ENCODE measurements at regions not wholly inside any gene's neighbourhood (a gene's known extent, or its start where the extent isn't known, plus 50 kb on each side); places are given as distances from the start of the nearest gene placed in this dataset.

DNA sequence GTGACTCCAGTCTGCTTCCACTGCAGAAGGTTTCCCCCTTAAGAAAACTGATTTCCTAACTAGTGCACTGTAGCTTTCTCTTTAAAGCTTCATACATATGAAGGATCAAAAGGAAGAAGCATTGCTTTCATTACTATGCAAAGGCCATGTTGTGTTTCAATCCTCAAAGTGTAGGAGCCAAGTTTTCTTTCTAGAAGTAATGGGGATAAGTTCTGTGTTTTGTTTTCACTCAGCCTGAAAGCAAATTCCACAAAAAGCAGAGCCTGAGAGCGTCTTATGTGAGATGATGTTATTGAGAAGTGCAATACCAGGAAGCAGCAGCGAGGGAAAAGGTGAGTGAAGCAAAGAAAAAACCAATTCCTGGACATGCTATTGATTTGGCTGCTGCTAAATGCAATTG, 99.7 kb downstream of the GMNC start:
- no peak overlapping the region for H3K27ac ChIP-seq (ENCODE audit: low read depth, low read length)
- CTCF ChIA-PET, result interaction anchor here (1.8 kb wide), 1 partner anchor 50 kb away, joined by 4 read pairs; no protein-coding TSS in a partner anchor
- H3K27me3 ChIP-seq (ENCODE audit: control insufficient read depth, insufficient read depth, low read length), result no peaks in the 10 kb centered on the region
- no peak for DNase-seq (ENCODE audit: low read depth, low spot score)
- H3K4me3 ChIP-seq (ENCODE audit: low read depth, low read length), result no peak overlapping the region
- no peaks in the 10 kb centered on the region for H3K9me3 ChIP-seq (ENCODE audit: control insufficient read depth, insufficient read depth, low read length)
- POLR2A ChIA-PET, result no interaction called here
- TF ChIP-seq CTCF (IDR thresholded peaks at IDR 0.05; ENCODE audit: low read depth, low read length), result no peak

DNA sequence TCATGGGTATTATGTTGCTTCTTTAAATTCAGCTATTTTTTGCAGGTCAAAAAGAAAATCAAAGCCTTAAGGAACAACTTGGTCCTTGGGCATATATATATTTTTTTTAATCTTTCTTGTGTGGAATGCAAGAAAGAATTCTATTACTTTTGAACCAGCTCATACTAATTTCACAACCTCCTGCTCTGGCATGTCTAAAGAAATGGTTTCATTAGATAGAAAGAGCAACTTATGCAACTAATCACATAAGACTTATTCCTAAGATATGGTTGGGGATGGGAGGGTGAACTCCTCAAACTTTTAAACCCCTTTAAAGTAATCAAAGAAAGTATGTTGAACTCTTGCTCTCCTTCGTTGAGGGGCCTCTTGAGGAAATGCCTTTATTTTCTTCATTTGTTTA, 114.9 kb downstream of the GMNC start:
- Histone ChIP-seq H3K4me3 (ENCODE audit: low read depth, low read length) (no peak overlapping the region), H3K9me3 (ENCODE audit: control insufficient read depth, insufficient read depth, low read length) (no peaks in the 10 kb centered on the region), H3K27ac (ENCODE audit: low read depth, low read length) (no peak overlapping the region), H3K27me3 (ENCODE audit: control insufficient read depth, insufficient read depth, low read length) (no peaks in the 10 kb centered on the region)
- POLR2A ChIA-PET, result no interaction called here
- CTCF ChIA-PET, result interaction anchor here (0.6 to 1.8 kb wide), 6 partner anchors 28 to 1696 kb away, joined by 3 to 10 read pairs (median 3); no protein-coding TSS in a partner anchor
- no peak for DNase-seq (ENCODE audit: low read depth, low spot score)
- no peak for TF ChIP-seq CTCF (IDR thresholded peaks at IDR 0.05; ENCODE audit: low read depth, low read length)

DNA sequence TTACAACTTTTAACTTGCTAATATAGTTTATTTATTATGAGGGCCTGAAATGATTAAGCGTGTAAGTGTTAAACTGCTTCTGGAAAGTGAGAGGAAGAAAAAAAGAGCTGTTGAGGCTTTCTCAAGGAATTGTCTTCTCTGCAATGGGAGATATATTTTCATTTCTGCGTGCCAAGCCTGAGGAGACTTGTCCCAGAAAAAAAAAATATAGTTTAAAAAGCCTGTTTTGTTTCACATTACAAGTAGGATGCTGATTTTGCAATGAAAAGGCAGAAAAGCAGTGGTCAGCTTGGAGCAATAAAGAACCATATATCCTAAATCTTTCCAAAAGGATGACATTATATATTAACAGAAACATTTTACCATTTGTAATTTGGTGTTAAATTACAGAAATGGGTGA, 115.5 kb downstream of the GMNC start:
- POLR2A ChIA-PET, result no interaction called here
- no peak overlapping the region for H3K27ac ChIP-seq (ENCODE audit: low read depth, low read length)
- no peaks in the 10 kb centered on the region for H3K27me3 ChIP-seq (ENCODE audit: control insufficient read depth, insufficient read depth, low read length)
- no peak for TF ChIP-seq CTCF (IDR thresholded peaks at IDR 0.05; ENCODE audit: low read depth, low read length)
- no peak overlapping the region for H3K4me3 ChIP-seq (ENCODE audit: low read depth, low read length)
- no peak for DNase-seq (ENCODE audit: low read depth, low spot score)
- no peaks in the 10 kb centered on the region for H3K9me3 ChIP-seq (ENCODE audit: control insufficient read depth, insufficient read depth, low read length)
- CTCF ChIA-PET, result interaction anchor here (0.6 to 1.8 kb wide), 6 partner anchors 29 to 1697 kb away, joined by 3 to 10 read pairs (median 3); no protein-coding TSS in a partner anchor

- TF ChIP-seq CTCF (IDR thresholded peaks at IDR 0.05; ENCODE audit: low read depth, low read length), result no peak
- peak; percentile 13 for DNase-seq (ENCODE audit: low read depth, low spot score)
- H3K27me3 ChIP-seq (ENCODE audit: control insufficient read depth, insufficient read depth, low read length), result no peaks in the 10 kb centered on the region
- ChIA-PET POLR2A (no interaction called here), CTCF (interaction anchor here (1.3 to 1.8 kb wide), 3 partner anchors 30 to 138 kb away, joined by 3 to 10 read pairs (median 3); no protein-coding TSS in a partner anchor)
- no peak overlapping the region for H3K27ac ChIP-seq (ENCODE audit: low read depth, low read length)
- H3K4me3 ChIP-seq (ENCODE audit: low read depth, low read length), result no peak overlapping the region
- no peaks in the 10 kb centered on the region for H3K9me3 ChIP-seq (ENCODE audit: control insufficient read depth, insufficient read depth, low read length)
These were observed 116.0 kb downstream of the GMNC start for GRCh38 chr3:190746531-190746930.

GRCh38 chr3:190741788-190742187, 120.7 kb downstream of the GMNC start:
- ChIA-PET POLR2A (no interaction called here), CTCF (interaction anchor here (1.5 kb wide), 1 partner anchor 41 kb away, joined by 3 read pairs; no protein-coding TSS in a partner anchor)
- H3K4me3 ChIP-seq (ENCODE audit: low read depth, low read length), result no peak overlapping the region
- H3K27ac ChIP-seq (ENCODE audit: low read depth, low read length), result no peak overlapping the region
- no peak for TF ChIP-seq CTCF (IDR thresholded peaks at IDR 0.05; ENCODE audit: low read depth, low read length)
- DNase-seq (ENCODE audit: low read depth, low spot score), result no peak
- H3K9me3 ChIP-seq (ENCODE audit: control insufficient read depth, insufficient read depth, low read length), result no peaks in the 10 kb centered on the region
- H3K27me3 ChIP-seq (ENCODE audit: control insufficient read depth, insufficient read depth, low read length), result no peaks in the 10 kb centered on the region

Measured in AG04450 (cell line).